ENCODE measurements at regions not wholly inside any gene's neighbourhood (a gene's known extent, or its start where the extent isn't known, plus 50 kb on each side); places are given as distances from the start of the nearest gene placed in this dataset.

DNA sequence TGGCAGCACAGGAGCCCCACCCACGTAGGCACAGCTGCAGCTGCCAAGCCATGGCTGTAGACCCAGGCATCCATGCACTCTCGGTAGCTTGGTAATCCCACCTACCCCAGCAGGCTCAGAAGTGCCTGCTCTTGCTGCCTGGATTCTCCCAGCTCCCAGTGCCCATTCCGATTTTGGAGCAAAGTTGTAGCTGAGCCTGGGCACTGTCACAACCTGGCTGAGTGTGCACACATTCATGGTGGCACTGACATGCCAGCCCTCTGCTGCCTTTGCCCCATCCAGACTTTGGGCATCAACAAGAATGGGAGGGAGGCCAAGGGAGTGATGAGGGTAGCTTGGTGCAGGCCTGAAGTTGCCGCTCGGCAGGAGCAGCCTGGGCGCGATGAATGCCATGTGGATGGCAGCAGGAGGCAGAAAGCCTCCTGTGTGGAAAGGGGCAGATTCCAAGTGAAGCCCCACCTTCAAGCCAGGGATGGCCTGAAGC, 936.6 kb upstream of the PTPRD start:
- TF ChIP-seq, protein P1, sequence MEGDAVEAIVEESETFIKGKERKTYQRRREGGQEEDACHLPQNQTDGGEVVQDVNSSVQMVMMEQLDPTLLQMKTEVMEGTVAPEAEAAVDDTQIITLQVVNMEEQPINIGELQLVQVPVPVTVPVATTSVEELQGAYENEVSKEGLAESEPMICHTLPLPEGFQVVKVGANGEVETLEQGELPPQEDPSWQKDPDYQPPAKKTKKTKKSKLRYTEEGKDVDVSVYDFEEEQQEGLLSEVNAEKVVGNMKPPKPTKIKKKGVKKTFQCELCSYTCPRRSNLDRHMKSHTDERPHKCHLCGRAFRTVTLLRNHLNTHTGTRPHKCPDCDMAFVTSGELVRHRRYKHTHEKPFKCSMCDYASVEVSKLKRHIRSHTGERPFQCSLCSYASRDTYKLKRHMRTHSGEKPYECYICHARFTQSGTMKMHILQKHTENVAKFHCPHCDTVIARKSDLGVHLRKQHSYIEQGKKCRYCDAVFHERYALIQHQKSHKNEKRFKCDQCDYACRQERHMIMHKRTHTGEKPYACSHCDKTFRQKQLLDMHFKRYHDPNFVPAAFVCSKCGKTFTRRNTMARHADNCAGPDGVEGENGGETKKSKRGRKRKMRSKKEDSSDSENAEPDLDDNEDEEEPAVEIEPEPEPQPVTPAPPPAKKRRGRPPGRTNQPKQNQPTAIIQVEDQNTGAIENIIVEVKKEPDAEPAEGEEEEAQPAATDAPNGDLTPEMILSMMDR (tag by site-specific recombination; IDR thresholded peaks at IDR 0.05), result no peak
- TF ChIP-seq KLF16 (tag by site-specific recombination; IDR thresholded peaks at IDR 0.05) (no peak), BCL11A (tag by site-specific recombination; IDR thresholded peaks at IDR 0.05; ENCODE audit: low read depth) (no peak), HOXA7 (CRISPR knock-in tag; IDR thresholded peaks at IDR 0.05; ENCODE audit: borderline replicate concordance) (no peak), SP2 (tag by site-specific recombination; IDR thresholded peaks at IDR 0.05) (no peak), ZNF174 (tag by site-specific recombination; IDR thresholded peaks at IDR 0.05) (no peak)

Data from HEK293 (cell line).